Breast epithelium (tissue), 4 donors: ENCODE measurements at regions not wholly inside any gene's neighbourhood (a gene's known extent, or its start where the extent isn't known, plus 50 kb on each side); places are given as distances from the start of the nearest gene placed in this dataset.

Source experiments
- DNase-seq, 2 donors: peaks; one replicate each; pipeline ENCODE4 v3.0.0-alpha.2; 2019; ENCODE audit warnings: low spot score in 2 of 2
- H3K27ac ChIP-seq, 2 donors: fragments of 200-600 bp; sonication (generic) in 1 of 2; one replicate each; pipeline ENCODE4 v1.5.1; 2016 to 2019; ENCODE audit warnings: mild to moderate bottlenecking in 1 of 2
- H3K27me3 ChIP-seq, 2 donors: fragments of 200-600 bp; sonication (generic) in 1 of 2; one replicate each; pipeline versions ENCODE4 v1.5.1 to v1.6.0; 2017 to 2019; ENCODE audit warnings: control low read depth in 1 of 2, mild to moderate bottlenecking in 1 of 2
- H3K36me3 ChIP-seq: fragments of 200-600 bp; one replicate; pipeline ENCODE4 v1.5.1; 2019
- H3K4me1 ChIP-seq, 2 donors: fragments of 200-600 bp; sonication (generic); one replicate each; pipeline ENCODE4 v1.5.1; 2016 to 2019; ENCODE audit warnings: control low read depth in 1 of 2
- H3K4me3 ChIP-seq, 3 donors: fragments of 200-600 bp; sonication (generic); 1 replicate in 2 of 3; 2 replicates in 1 of 3; pipeline ENCODE4 v1.5.1; 2016 to 2019; ENCODE audit warnings: mild to moderate bottlenecking in 3 of 3, moderate library complexity in 2 of 3
- H3K9me3 ChIP-seq, 2 donors: fragments of 200-600 bp; sonication (generic) in 1 of 2; one replicate each; pipeline ENCODE4 v1.5.1; 2016 to 2019; ENCODE audit warnings: control low read depth in 1 of 2
- CTCF ChIP-seq, 3 donors: fragments of 450-650 bp; IDR thresholded peaks; one replicate each; pipeline ENCODE4 v1.5.1; 2016 to 2017; ENCODE audit warnings: antibody characterized with exemption in 3 of 3, mild to moderate bottlenecking in 3 of 3, moderate library complexity in 3 of 3
- POLR2A ChIP-seq: fragments of 450-650 bp; IDR thresholded peaks from one replicate; pipeline ENCODE4 v1.6.1; 2016; ENCODE audit warnings: antibody characterized with exemption, mild to moderate bottlenecking, moderate library complexity
- POLR2AphosphoS5 ChIP-seq, 3 donors: sonication (generic); formaldehyde crosslinking; IDR thresholded peaks; one replicate each; pipeline ENCODE4 v1.6.1; 2017; ENCODE audit warnings: antibody characterized with exemption in 3 of 3
- intact Hi-C: fragments of 100-400 bp; cut with DNase I; formaldehyde crosslinking; loops from one replicate; pipeline ENCODE4 v1.15.1; 2023; ENCODE audit warnings: low total_unique reads

GRCh38 chrX:16466640-16467432 is 183.1 kb upstream of the S100G start:
- Histone ChIP-seq H3K27ac (no peak overlapping the region), H3K9me3 (no peaks in the 10 kb centered on the region), H3K27me3 (peaks cover 0 to 28% of the 10 kb centered on the region in 2 donors), H3K4me1 (no peaks in the 10 kb centered on the region), H3K4me3 (no peak overlapping the region), H3K36me3 (no peaks in the 10 kb centered on the region)
- DNase-seq: no peak
- intact Hi-C loops: no loop called here
- no peak for TF ChIP-seq POLR2AphosphoS5 (IDR thresholded peaks at IDR 0.05)

- no peak overlapping the region for H3K4me3 ChIP-seq
- intact Hi-C loops: no loop called here
Observed at GRCh38 chrX:16469870-16470269, 180.1 kb upstream of the S100G start.

GRCh38 chrX:16472345-16472744 is 177.6 kb upstream of the S100G start:
- no peaks in the 10 kb centered on the region for H3K9me3 ChIP-seq
- TF ChIP-seq POLR2A (no peak), POLR2AphosphoS5 (IDR thresholded peaks at IDR 0.05) (no peak), CTCF (IDR thresholded peaks at IDR 0.05) (no peak)
- DNase-seq: no peak

More at GRCh38 chrX:16469870-16470269, 180.1 kb upstream of the S100G start:
- DNase-seq: no peak
- Histone ChIP-seq H3K27ac (no peak overlapping the region), H3K9me3 (no peaks in the 10 kb centered on the region), H3K36me3 (no peaks in the 10 kb centered on the region), H3K4me1 (no peaks in the 10 kb centered on the region), H3K27me3 (peaks cover 0 to 32% of the 10 kb centered on the region in 2 donors)
- no peak for TF ChIP-seq POLR2A
- TF ChIP-seq POLR2AphosphoS5 (IDR thresholded peaks at IDR 0.05): no peak

GRCh38 chrX:16474511-16474910 is 175.4 kb upstream of the S100G start:
- H3K4me3 ChIP-seq: no peak overlapping the region
- H3K27ac ChIP-seq: no peak overlapping the region
- H3K27me3 ChIP-seq: peaks cover 0 to 18% of the 10 kb centered on the region in 2 donors
- H3K4me1 ChIP-seq: no peaks in the 10 kb centered on the region
- no peaks in the 10 kb centered on the region for H3K9me3 ChIP-seq
- H3K36me3 ChIP-seq: no peaks in the 10 kb centered on the region
- no peak for TF ChIP-seq POLR2A
- intact Hi-C loops: no loop called here
- DNase-seq: no peak

More at GRCh38 chrX:16472345-16472744, 177.6 kb upstream of the S100G start:
- H3K36me3 ChIP-seq: no peaks in the 10 kb centered on the region
- no peak overlapping the region for H3K4me3 ChIP-seq
- H3K27ac ChIP-seq: no peak overlapping the region
- intact Hi-C loops: no loop called here
- peaks cover 0 to 27% of the 10 kb centered on the region in 2 donors for H3K27me3 ChIP-seq
- H3K4me1 ChIP-seq: no peaks in the 10 kb centered on the region

- intact Hi-C loops: no loop called here
- no peaks in the 10 kb centered on the region for H3K4me1 ChIP-seq
- H3K27me3 ChIP-seq: peaks cover 0 to 11% of the 10 kb centered on the region in 2 donors
- no peak overlapping the region for H3K27ac ChIP-seq
- H3K9me3 ChIP-seq: no peaks in the 10 kb centered on the region
- DNase-seq: no peak
- no peaks in the 10 kb centered on the region for H3K36me3 ChIP-seq
- TF ChIP-seq POLR2A: no peak
- no peak for TF ChIP-seq POLR2AphosphoS5 (IDR thresholded peaks at IDR 0.05)
- no peak for TF ChIP-seq CTCF (IDR thresholded peaks at IDR 0.05)
- no peak overlapping the region for H3K4me3 ChIP-seq
Observed at GRCh38 chrX:16476009-16476408, 173.9 kb upstream of the S100G start.

- H3K27me3 ChIP-seq: peaks cover 0 to 15% of the 10 kb centered on the region in 2 donors
- no peak overlapping the region for H3K4me3 ChIP-seq
- H3K27ac ChIP-seq: no peak overlapping the region
- intact Hi-C loops: no loop called here
- no peaks in the 10 kb centered on the region for H3K4me1 ChIP-seq
- TF ChIP-seq POLR2AphosphoS5 (IDR thresholded peaks at IDR 0.05) (no peak), CTCF (IDR thresholded peaks at IDR 0.05) (no peak), POLR2A (no peak)
- no peaks in the 10 kb centered on the region for H3K9me3 ChIP-seq
- no peak for DNase-seq
- no peaks in the 10 kb centered on the region for H3K36me3 ChIP-seq
Observed at GRCh38 chrX:16476692-16477091, 173.3 kb upstream of the S100G start.
